ENCODE measurements at regions not wholly inside any gene's neighbourhood (a gene's known extent, or its start where the extent isn't known, plus 50 kb on each side); places are given as distances from the start of the nearest gene placed in this dataset.

DNA sequence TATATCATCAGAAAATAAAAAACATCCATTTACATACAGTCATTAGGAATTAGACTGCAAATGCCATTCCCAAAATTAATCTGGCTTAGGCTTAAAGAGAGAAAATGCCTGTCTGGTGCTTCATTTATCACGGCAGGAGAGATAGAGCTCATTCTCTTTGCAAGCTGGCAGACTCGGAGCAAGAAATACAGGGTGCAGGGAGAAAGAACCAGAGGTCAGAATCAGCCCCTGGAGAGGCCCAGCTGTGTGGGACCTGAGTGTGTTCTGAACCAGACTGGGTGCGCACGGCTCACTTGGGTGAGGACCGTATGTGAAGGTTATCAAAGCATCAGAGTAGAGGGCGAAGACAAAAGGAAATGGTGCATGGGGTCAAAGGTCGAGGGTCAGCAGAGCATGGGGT, 227.8 kb downstream of the ACKR3 start:
- Histone ChIP-seq H3K27me3 (replicated peaks; ENCODE audit: insufficient read depth, low read length) (no peaks in the 10 kb centered on the region), H3K36me3 (replicated peaks; ENCODE audit: insufficient read depth, low read length) (no peaks in the 10 kb centered on the region), H3K27ac (ENCODE audit: low read length) (no peak overlapping the region), H3K9ac (ENCODE audit: low read length) (no peak overlapping the region), H3F3A (ENCODE audit: insufficient read depth, low read length) (no peaks in the 10 kb centered on the region), H3K9me3 (replicated peaks; ENCODE audit: insufficient read depth, low read length) (no peaks in the 10 kb centered on the region), H3K4me1 (ENCODE audit: low read length) (no peaks in the 10 kb centered on the region), H3K4me2 (ENCODE audit: low read depth, low read length) (no peak overlapping the region), H3K4me3 (ENCODE audit: low read length) (no peak overlapping the region), H3K79me2 (ENCODE audit: low read length) (no peaks in the 10 kb centered on the region), H4K20me1 (ENCODE audit: insufficient read depth, low read length) (no peaks in the 10 kb centered on the region), H2AFZ (ENCODE audit: low read length) (no peak overlapping the region), H3K9me2 (replicated peaks; ENCODE audit: insufficient read depth, low read length) (no peaks in the 10 kb centered on the region)
- no peak for DNase-seq
- TF ChIP-seq EZH2 (optimal IDR thresholded peaks at IDR 0.05; ENCODE audit: low read depth, low read length) (no peak), EZH2phosphoT487 (IDR thresholded peaks at IDR 0.05; ENCODE audit: low read length) (no peak)
- TF ChIP-seq, protein P1, sequence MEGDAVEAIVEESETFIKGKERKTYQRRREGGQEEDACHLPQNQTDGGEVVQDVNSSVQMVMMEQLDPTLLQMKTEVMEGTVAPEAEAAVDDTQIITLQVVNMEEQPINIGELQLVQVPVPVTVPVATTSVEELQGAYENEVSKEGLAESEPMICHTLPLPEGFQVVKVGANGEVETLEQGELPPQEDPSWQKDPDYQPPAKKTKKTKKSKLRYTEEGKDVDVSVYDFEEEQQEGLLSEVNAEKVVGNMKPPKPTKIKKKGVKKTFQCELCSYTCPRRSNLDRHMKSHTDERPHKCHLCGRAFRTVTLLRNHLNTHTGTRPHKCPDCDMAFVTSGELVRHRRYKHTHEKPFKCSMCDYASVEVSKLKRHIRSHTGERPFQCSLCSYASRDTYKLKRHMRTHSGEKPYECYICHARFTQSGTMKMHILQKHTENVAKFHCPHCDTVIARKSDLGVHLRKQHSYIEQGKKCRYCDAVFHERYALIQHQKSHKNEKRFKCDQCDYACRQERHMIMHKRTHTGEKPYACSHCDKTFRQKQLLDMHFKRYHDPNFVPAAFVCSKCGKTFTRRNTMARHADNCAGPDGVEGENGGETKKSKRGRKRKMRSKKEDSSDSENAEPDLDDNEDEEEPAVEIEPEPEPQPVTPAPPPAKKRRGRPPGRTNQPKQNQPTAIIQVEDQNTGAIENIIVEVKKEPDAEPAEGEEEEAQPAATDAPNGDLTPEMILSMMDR (IDR thresholded peaks at IDR 0.05; ENCODE audit: low read length) = no peak

- Histone ChIP-seq H3K79me2 (ENCODE audit: low read length) (no peaks in the 10 kb centered on the region), H3K27me3 (replicated peaks; ENCODE audit: insufficient read depth, low read length) (no peaks in the 10 kb centered on the region), H3K9ac (ENCODE audit: low read length) (no peak overlapping the region), H3F3A (ENCODE audit: insufficient read depth, low read length) (no peaks in the 10 kb centered on the region), H3K9me2 (replicated peaks; ENCODE audit: insufficient read depth, low read length) (no peaks in the 10 kb centered on the region), H4K20me1 (ENCODE audit: insufficient read depth, low read length) (no peaks in the 10 kb centered on the region), H3K36me3 (replicated peaks; ENCODE audit: insufficient read depth, low read length) (no peaks in the 10 kb centered on the region), H3K4me2 (ENCODE audit: low read depth, low read length) (no peak overlapping the region), H3K4me1 (ENCODE audit: low read length) (no peaks in the 10 kb centered on the region), H3K9me3 (replicated peaks; ENCODE audit: insufficient read depth, low read length) (no peaks in the 10 kb centered on the region), H3K27ac (ENCODE audit: low read length) (no peak overlapping the region), H3K4me3 (ENCODE audit: low read length) (no peak overlapping the region), H2AFZ (ENCODE audit: low read length) (no peak overlapping the region)
- no peak for DNase-seq
- TF ChIP-seq, protein P1 (IDR thresholded peaks at IDR 0.05; ENCODE audit: low read length) = no peak
- TF ChIP-seq EZH2 (optimal IDR thresholded peaks at IDR 0.05; ENCODE audit: low read depth, low read length) (no peak), EZH2phosphoT487 (IDR thresholded peaks at IDR 0.05; ENCODE audit: low read length) (no peak)
Measured at GRCh38 chr2:236798491-236798890, 228.9 kb downstream of the ACKR3 start.

- Histone ChIP-seq H3K9me2 (replicated peaks; ENCODE audit: insufficient read depth, low read length) (no peaks in the 10 kb centered on the region), H3K4me2 (ENCODE audit: low read depth, low read length) (no peak overlapping the region), H3K4me1 (ENCODE audit: low read length) (no peaks in the 10 kb centered on the region), H3K36me3 (replicated peaks; ENCODE audit: insufficient read depth, low read length) (no peaks in the 10 kb centered on the region), H3K27ac (ENCODE audit: low read length) (no peak overlapping the region), H3F3A (ENCODE audit: insufficient read depth, low read length) (no peaks in the 10 kb centered on the region), H3K9ac (ENCODE audit: low read length) (no peak overlapping the region), H3K27me3 (replicated peaks; ENCODE audit: insufficient read depth, low read length) (no peaks in the 10 kb centered on the region), H2AFZ (ENCODE audit: low read length) (no peak overlapping the region), H4K20me1 (ENCODE audit: insufficient read depth, low read length) (no peaks in the 10 kb centered on the region), H3K9me3 (replicated peaks; ENCODE audit: insufficient read depth, low read length) (no peaks in the 10 kb centered on the region), H3K79me2 (ENCODE audit: low read length) (no peaks in the 10 kb centered on the region), H3K4me3 (ENCODE audit: low read length) (no peak overlapping the region)
- no peak for DNase-seq
- no peak for TF ChIP-seq EZH2 (optimal IDR thresholded peaks at IDR 0.05; ENCODE audit: low read depth, low read length)
- TF ChIP-seq EZH2phosphoT487 (IDR thresholded peaks at IDR 0.05; ENCODE audit: low read length) = no peak
- TF ChIP-seq, protein P1 (IDR thresholded peaks at IDR 0.05; ENCODE audit: low read length) = no peak
Measured at GRCh38 chr2:236799391-236800026, 229.9 kb downstream of the ACKR3 start.
